ENCODE measurements at regions not wholly inside any gene's neighbourhood (a gene's known extent, or its start where the extent isn't known, plus 50 kb on each side); places are given as distances from the start of the nearest gene placed in this dataset.

DNA sequence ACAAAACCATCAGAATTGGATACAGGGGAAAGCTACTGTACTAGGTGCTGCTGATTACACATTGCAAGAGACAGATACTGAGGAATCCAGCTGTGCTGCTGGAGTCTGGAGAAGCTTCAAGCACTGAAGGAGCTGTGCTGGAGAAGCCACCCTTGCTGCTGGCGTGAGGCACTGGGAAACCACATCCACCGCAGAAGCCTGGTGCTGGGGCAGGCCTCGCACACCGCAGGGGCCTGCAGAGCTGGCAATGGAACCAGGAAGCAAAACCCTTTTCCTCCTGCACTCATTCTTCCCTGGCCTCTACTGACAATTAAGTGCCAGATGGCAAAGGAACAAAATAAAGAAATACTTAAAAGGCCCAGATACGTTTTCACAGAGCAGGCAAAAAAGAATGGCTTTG lies 94.4 kb upstream of the MSH6 start:
- TF ChIP-seq, protein P1, sequence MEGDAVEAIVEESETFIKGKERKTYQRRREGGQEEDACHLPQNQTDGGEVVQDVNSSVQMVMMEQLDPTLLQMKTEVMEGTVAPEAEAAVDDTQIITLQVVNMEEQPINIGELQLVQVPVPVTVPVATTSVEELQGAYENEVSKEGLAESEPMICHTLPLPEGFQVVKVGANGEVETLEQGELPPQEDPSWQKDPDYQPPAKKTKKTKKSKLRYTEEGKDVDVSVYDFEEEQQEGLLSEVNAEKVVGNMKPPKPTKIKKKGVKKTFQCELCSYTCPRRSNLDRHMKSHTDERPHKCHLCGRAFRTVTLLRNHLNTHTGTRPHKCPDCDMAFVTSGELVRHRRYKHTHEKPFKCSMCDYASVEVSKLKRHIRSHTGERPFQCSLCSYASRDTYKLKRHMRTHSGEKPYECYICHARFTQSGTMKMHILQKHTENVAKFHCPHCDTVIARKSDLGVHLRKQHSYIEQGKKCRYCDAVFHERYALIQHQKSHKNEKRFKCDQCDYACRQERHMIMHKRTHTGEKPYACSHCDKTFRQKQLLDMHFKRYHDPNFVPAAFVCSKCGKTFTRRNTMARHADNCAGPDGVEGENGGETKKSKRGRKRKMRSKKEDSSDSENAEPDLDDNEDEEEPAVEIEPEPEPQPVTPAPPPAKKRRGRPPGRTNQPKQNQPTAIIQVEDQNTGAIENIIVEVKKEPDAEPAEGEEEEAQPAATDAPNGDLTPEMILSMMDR (IDR thresholded peaks at IDR 0.05) = no peak
- TF ChIP-seq POLR2A (IDR thresholded peaks at IDR 0.05) = no peak
- no peak for TF ChIP-seq POLR2AphosphoS5 (IDR thresholded peaks at IDR 0.05; ENCODE audit: insufficient read depth in 1 of 2, low read depth in 1 of 2)

Data from vagina (tissue), 2 donors.